HEK293 (cell line): ENCODE measurements at regions not wholly inside any gene's neighbourhood (a gene's known extent, or its start where the extent isn't known, plus 50 kb on each side); places are given as distances from the start of the nearest gene placed in this dataset.

Experiments
- CTCF ChIA-PET: fragments of 350-600 bp; formaldehyde crosslinking; extraction: SDS; loops from one replicate; lab custom pipeline; 2021; ENCODE audit warnings: antibody characterized with exemption; lab: Yijun Ruan, JAX
- POLR2A ChIA-PET: fragments of 300-600 bp; formaldehyde crosslinking; extraction: SDS; loops from one replicate; lab custom pipeline; 2020; ENCODE audit warnings: antibody characterized with exemption, inconsistent platforms; lab: Yijun Ruan, JAX
- H3K27ac ChIP-seq: fragments of 200-500 bp; sonication (Bioruptor generic); 2 replicates; pipeline ENCODE4 v1.5.1; 2014; ENCODE audit warnings: low read depth, low read length, control low read depth, inconsistent platforms; ENCODE audit errors: extremely low read depth
- H3K36me3 ChIP-seq, 2 experiments: fragments of 200-500 bp in 1 of 2; sonication (Bioruptor generic) in 1 of 2; 1 replicate in 1 of 2; 2 replicates in 1 of 2; pipeline ENCODE4 v1.5.1; 2014 to 2017; ENCODE audit warnings: inconsistent platforms in 2 of 2, low read length in 2 of 2; ENCODE audit not compliant: control insufficient read depth in 2 of 2, insufficient read depth in 1 of 2
- H3K4me1 ChIP-seq: fragments of 200-500 bp; sonication (Bioruptor generic); 2 replicates; pipeline ENCODE4 v1.5.1; 2014; ENCODE audit warnings: mild to moderate bottlenecking, low read length, inconsistent platforms; ENCODE audit not compliant: control insufficient read depth, insufficient read depth
- H3K4me3 ChIP-seq: 2 replicates; pipeline ENCODE4 v1.5.1; 2011; ENCODE audit warnings: low read depth, mild to moderate bottlenecking, control low read depth, low read length, moderate library complexity
- H3K9me3 ChIP-seq: fragments of 200-500 bp; sonication (Bioruptor generic); 2 replicates; pipeline ENCODE4 v1.5.1; 2014; ENCODE audit warnings: low read depth, low read length, inconsistent platforms; ENCODE audit not compliant: control insufficient read depth, insufficient read depth
- AEBP2 ChIP-seq: fragments of 450-650 bp; formaldehyde crosslinking; IDR thresholded peaks from 2 replicates; pipeline ENCODE4 v1.5.1; 2016; ENCODE audit warnings: missing biosample characterization, missing genetic modification characterization, borderline replicate concordance
- GLI2 ChIP-seq: fragments of 450-650 bp; formaldehyde crosslinking; IDR thresholded peaks from 2 replicates; pipeline ENCODE4; 2017; ENCODE audit warnings: missing biosample characterization, missing genetic modification characterization, low read depth, borderline replicate concordance
- YY2 ChIP-seq: fragments of 450-650 bp; formaldehyde crosslinking; IDR thresholded peaks from 2 replicates; pipeline ENCODE4 v1.5.1; 2016; ENCODE audit warnings: missing biosample characterization, missing genetic modification characterization
- ZBTB21 ChIP-seq: fragments of 450-650 bp; formaldehyde crosslinking; IDR thresholded peaks from 2 replicates; pipeline ENCODE4 v1.5.1; 2017; ENCODE audit warnings: missing biosample characterization, missing genetic modification characterization
- ZBTB8A ChIP-seq: fragments of 450-650 bp; formaldehyde crosslinking; IDR thresholded peaks from 2 replicates; pipeline ENCODE4 v1.5.1; 2016; ENCODE audit warnings: missing biosample characterization, missing genetic modification characterization
- ZFP69B ChIP-seq: fragments of 450-650 bp; formaldehyde crosslinking; IDR thresholded peaks from 2 replicates; pipeline ENCODE4 v1.5.1; 2016; ENCODE audit warnings: missing biosample characterization, missing genetic modification characterization
- ZNF140 ChIP-seq: fragments of 450-650 bp; formaldehyde crosslinking; IDR thresholded peaks from 2 replicates; pipeline ENCODE4 v1.5.1; 2016; ENCODE audit warnings: missing biosample characterization, missing genetic modification characterization
- ZNF18 ChIP-seq: fragments of 450-650 bp; formaldehyde crosslinking; IDR thresholded peaks from 2 replicates; pipeline ENCODE4 v1.5.1; 2016; ENCODE audit warnings: missing biosample characterization, missing genetic modification characterization
- ZNF202 ChIP-seq: fragments of 450-650 bp; formaldehyde crosslinking; IDR thresholded peaks from 2 replicates; pipeline ENCODE4 v1.5.1; 2016; ENCODE audit warnings: missing biosample characterization, missing genetic modification characterization, borderline replicate concordance
- ZNF23 ChIP-seq: fragments of 450-650 bp; formaldehyde crosslinking; IDR thresholded peaks from 2 replicates; pipeline ENCODE4 v1.5.1; 2016; ENCODE audit warnings: missing biosample characterization, missing genetic modification characterization, borderline replicate concordance
- ZNF266 ChIP-seq: fragments of 450-650 bp; formaldehyde crosslinking; IDR thresholded peaks from 2 replicates; pipeline ENCODE4 v1.5.1; 2016; ENCODE audit warnings: missing biosample characterization, missing genetic modification characterization, low read depth
- ZNF292 ChIP-seq: fragments of 450-650 bp; formaldehyde crosslinking; IDR thresholded peaks from 2 replicates; pipeline ENCODE4 v1.5.1; 2016; ENCODE audit warnings: low read depth, missing biosample characterization, missing genetic modification characterization, borderline replicate concordance
- ZNF354C ChIP-seq: fragments of 450-650 bp; formaldehyde crosslinking; IDR thresholded peaks from 2 replicates; pipeline ENCODE4 v1.5.1; 2016; ENCODE audit warnings: missing biosample characterization, missing genetic modification characterization, low read depth, borderline replicate concordance
- ZNF394 ChIP-seq: fragments of 450-650 bp; formaldehyde crosslinking; IDR thresholded peaks from 2 replicates; pipeline ENCODE4 v1.5.1; 2016; ENCODE audit warnings: missing biosample characterization, missing genetic modification characterization, mild to moderate bottlenecking, moderate library complexity, borderline replicate concordance
- ZNF404 ChIP-seq: fragments of 450-650 bp; formaldehyde crosslinking; IDR thresholded peaks from 2 replicates; pipeline ENCODE4 v1.5.1; 2017; ENCODE audit warnings: missing biosample characterization, missing genetic modification characterization
- ZNF426 ChIP-seq: fragments of 450-650 bp; formaldehyde crosslinking; IDR thresholded peaks from 2 replicates; pipeline ENCODE4 v1.5.1; 2017; ENCODE audit warnings: missing biosample characterization, missing genetic modification characterization, mild to moderate bottlenecking, inconsistent platforms, moderate library complexity
- ZNF433 ChIP-seq: fragments of 450-650 bp; formaldehyde crosslinking; IDR thresholded peaks from 2 replicates; pipeline ENCODE4 v1.5.1; 2016; ENCODE audit warnings: missing biosample characterization, missing genetic modification characterization, low read depth
- ZNF518A ChIP-seq: fragments of 450-650 bp; formaldehyde crosslinking; conservative IDR thresholded peaks from 2 replicates; pipeline ENCODE4 v1.5.1; 2016; ENCODE audit warnings: low read depth, missing biosample characterization, missing genetic modification characterization
- ZNF555 ChIP-seq: fragments of 450-650 bp; formaldehyde crosslinking; conservative IDR thresholded peaks from 2 replicates; pipeline ENCODE4 v1.5.1; 2017; ENCODE audit warnings: missing biosample characterization, mild to moderate bottlenecking, missing genetic modification characterization, inconsistent platforms
- ZNF560 ChIP-seq: fragments of 450-650 bp; formaldehyde crosslinking; IDR thresholded peaks from 2 replicates; pipeline ENCODE4 v1.5.1; 2017; ENCODE audit warnings: missing biosample characterization, missing genetic modification characterization, borderline replicate concordance
- ZNF623 ChIP-seq: fragments of 450-650 bp; formaldehyde crosslinking; IDR thresholded peaks from 2 replicates; pipeline ENCODE4 v1.5.1; 2016; ENCODE audit warnings: missing biosample characterization, missing genetic modification characterization
- ZNF654 ChIP-seq: fragments of 450-650 bp; formaldehyde crosslinking; IDR thresholded peaks from 2 replicates; pipeline ENCODE4 v1.5.1; 2016; ENCODE audit warnings: low read depth, missing biosample characterization, missing genetic modification characterization
- ZNF664 ChIP-seq: fragments of 450-650 bp; formaldehyde crosslinking; IDR thresholded peaks from 2 replicates; pipeline ENCODE4 v1.5.1; 2016; ENCODE audit warnings: missing biosample characterization, missing genetic modification characterization
- ZNF785 ChIP-seq: fragments of 450-650 bp; formaldehyde crosslinking; IDR thresholded peaks from 2 replicates; pipeline ENCODE4 v1.5.1; 2016; ENCODE audit warnings: missing biosample characterization, missing genetic modification characterization
- ZXDB ChIP-seq: fragments of 450-650 bp; formaldehyde crosslinking; IDR thresholded peaks from 2 replicates; pipeline ENCODE4 v1.5.1; 2016; ENCODE audit warnings: missing biosample characterization, missing genetic modification characterization
- TF ChIP-seq, protein P1 (sequence below): fragments of 450-650 bp; formaldehyde crosslinking; conservative IDR thresholded peaks from 2 replicates; pipeline ENCODE4 v1.5.1; 2016; ENCODE audit warnings: low read depth, missing biosample characterization, missing genetic modification characterization

DNA sequence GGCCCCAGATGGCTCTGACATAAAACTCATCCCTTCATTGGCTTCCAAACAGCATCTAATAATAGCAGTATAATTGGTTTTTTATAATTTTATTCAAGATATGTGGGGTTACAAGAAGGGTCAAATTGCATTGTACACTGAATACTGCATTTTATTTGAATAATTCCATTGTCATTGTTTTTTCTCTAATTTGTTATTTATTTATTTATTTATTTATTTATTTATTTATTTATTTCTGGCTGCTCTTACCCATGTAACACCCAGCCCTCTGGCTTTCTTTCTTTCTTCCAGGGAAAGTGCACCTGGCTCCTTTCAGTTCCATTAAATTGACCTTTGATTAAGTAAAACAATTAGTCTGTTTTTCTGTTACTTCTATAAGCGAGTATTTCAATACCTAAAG, 210.1 kb downstream of the CDH9 start:
- Histone ChIP-seq H3K9me3 (no peaks in the 10 kb centered on the region; the same call in 1 of the 2 replicates), H3K36me3 (no peaks in the 10 kb centered on the region), H3K4me1 (no peaks in the 10 kb centered on the region), H3K4me3 (no peak overlapping the region), H3K27ac (no peak overlapping the region)
- CTCF ChIA-PET = no interaction called here
- POLR2A ChIA-PET = no interaction called here
- TF ChIP-seq ZNF426 (peak; percentile 77), ZNF18 (no peak), ZNF292 (peak; percentile 51; the same call in 1 of the 2 replicates), ZNF354C (tag by site-specific recombination) (0 out of 2 replicates have a peak, but pooled peaks have one; percentile 12), ZNF23 (tag by site-specific recombination) (no peak), ZFP69B (no peak), ZNF266 (tag by site-specific recombination) (0 out of 2 replicates have a peak, but pooled peaks have one; percentile 58), ZBTB8A (tag by site-specific recombination) (peak; percentile 63), ZBTB21 (tag by site-specific recombination) (0 out of 2 replicates have a peak, but pooled peaks have one; percentile 16), ZNF654 (tag by site-specific recombination) (peak; percentile 32; the same call in 1 of the 2 replicates), ZNF433 (peak; percentile 53; the same call in 1 of the 2 replicates), ZNF202 (tag by site-specific recombination) (peak; percentile 76; the same call in 1 of the 2 replicates), AEBP2 (tag by site-specific recombination) (0 out of 2 replicates have a peak, but pooled peaks have one; percentile 61), ZNF623 (peak; percentile 57), ZNF404 (tag by site-specific recombination) (0 out of 2 replicates have a peak, but pooled peaks have one; percentile 45), ZXDB (peak; percentile 16; the same call in 1 of the 2 replicates), ZNF394 (tag by site-specific recombination) (peak; percentile 83; the same call in 1 of the 2 replicates), ZNF785 (tag by site-specific recombination) (no peak), ZNF664 (peak; percentile 47; the same call in 1 of the 2 replicates), ZNF555 (tag by site-specific recombination) (peak; percentile 79), ZNF140 (tag by site-specific recombination) (peak; percentile 62; the same call in 1 of the 2 replicates), ZNF518A (tag by site-specific recombination) (peak; percentile 76), ZNF560 (peak; percentile 49; the same call in 1 of the 2 replicates), YY2 (no peak), GLI2 (no peak)
- TF ChIP-seq, protein P1, sequence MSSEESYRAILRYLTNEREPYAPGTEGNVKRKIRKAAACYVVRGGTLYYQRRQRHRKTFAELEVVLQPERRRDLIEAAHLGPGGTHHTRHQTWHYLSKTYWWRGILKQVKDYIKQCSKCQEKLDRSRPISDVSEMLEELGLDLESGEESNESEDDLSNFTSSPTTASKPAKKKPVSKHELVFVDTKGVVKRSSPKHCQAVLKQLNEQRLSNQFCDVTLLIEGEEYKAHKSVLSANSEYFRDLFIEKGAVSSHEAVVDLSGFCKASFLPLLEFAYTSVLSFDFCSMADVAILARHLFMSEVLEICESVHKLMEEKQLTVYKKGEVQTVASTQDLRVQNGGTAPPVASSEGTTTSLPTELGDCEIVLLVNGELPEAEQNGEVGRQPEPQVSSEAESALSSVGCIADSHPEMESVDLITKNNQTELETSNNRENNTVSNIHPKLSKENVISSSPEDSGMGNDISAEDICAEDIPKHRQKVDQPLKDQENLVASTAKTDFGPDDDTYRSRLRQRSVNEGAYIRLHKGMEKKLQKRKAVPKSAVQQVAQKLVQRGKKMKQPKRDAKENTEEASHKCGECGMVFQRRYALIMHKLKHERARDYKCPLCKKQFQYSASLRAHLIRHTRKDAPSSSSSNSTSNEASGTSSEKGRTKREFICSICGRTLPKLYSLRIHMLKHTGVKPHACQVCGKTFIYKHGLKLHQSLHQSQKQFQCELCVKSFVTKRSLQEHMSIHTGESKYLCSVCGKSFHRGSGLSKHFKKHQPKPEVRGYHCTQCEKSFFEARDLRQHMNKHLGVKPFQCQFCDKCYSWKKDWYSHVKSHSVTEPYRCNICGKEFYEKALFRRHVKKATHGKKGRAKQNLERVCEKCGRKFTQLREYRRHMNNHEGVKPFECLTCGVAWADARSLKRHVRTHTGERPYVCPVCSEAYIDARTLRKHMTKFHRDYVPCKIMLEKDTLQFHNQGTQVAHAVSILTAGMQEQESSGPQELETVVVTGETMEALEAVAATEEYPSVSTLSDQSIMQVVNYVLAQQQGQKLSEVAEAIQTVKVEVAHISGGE (tag by site-specific recombination) = peak; percentile 80
